ENCODE measurements at regions not wholly inside any gene's neighbourhood (a gene's known extent, or its start where the extent isn't known, plus 50 kb on each side); places are given as distances from the start of the nearest gene placed in this dataset.

GRCh38 chr6:110041830-110042229 lies 63.7 kb downstream of the GPR6 start:
- Mint-ChIP-seq H3K27me3 (ENCODE audit: low read depth) (peaks cover 9% of the 10 kb centered on the region), H3K27ac (ENCODE audit: unreplicated experiment) (no peak overlapping the region)
- TF ChIP-seq, protein P1, sequence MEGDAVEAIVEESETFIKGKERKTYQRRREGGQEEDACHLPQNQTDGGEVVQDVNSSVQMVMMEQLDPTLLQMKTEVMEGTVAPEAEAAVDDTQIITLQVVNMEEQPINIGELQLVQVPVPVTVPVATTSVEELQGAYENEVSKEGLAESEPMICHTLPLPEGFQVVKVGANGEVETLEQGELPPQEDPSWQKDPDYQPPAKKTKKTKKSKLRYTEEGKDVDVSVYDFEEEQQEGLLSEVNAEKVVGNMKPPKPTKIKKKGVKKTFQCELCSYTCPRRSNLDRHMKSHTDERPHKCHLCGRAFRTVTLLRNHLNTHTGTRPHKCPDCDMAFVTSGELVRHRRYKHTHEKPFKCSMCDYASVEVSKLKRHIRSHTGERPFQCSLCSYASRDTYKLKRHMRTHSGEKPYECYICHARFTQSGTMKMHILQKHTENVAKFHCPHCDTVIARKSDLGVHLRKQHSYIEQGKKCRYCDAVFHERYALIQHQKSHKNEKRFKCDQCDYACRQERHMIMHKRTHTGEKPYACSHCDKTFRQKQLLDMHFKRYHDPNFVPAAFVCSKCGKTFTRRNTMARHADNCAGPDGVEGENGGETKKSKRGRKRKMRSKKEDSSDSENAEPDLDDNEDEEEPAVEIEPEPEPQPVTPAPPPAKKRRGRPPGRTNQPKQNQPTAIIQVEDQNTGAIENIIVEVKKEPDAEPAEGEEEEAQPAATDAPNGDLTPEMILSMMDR (IDR thresholded peaks at IDR 0.05) = no peak

GRCh38 chr6:110042670-110043296 lies 64.7 kb downstream of the GPR6 start:
- H3K9me3 Mint-ChIP-seq (ENCODE audit: low read depth) = peaks cover 5% of the 10 kb centered on the region
- TF ChIP-seq, protein P1 (IDR thresholded peaks at IDR 0.05) = no peak
- H3K4me3 Mint-ChIP-seq (ENCODE audit: unreplicated experiment) = no peak overlapping the region
- H3K27me3 Mint-ChIP-seq (ENCODE audit: low read depth) = peaks cover 8% of the 10 kb centered on the region
- H3K27ac Mint-ChIP-seq (ENCODE audit: unreplicated experiment) = no peak overlapping the region
- no peak for DNase-seq (ENCODE audit: low spot score)
- H3K4me1 Mint-ChIP-seq (ENCODE audit: low read depth) = peaks cover 10% of the 10 kb centered on the region
- H3K36me3 Mint-ChIP-seq (ENCODE audit: low read depth) = no peaks in the 10 kb centered on the region

More at GRCh38 chr6:110041830-110042229, 63.7 kb downstream of the GPR6 start:
- no peak for DNase-seq (ENCODE audit: low spot score)
- Mint-ChIP-seq H3K9me3 (ENCODE audit: low read depth) (peaks cover 5% of the 10 kb centered on the region), H3K36me3 (ENCODE audit: low read depth) (no peaks in the 10 kb centered on the region), H3K4me1 (ENCODE audit: low read depth) (peaks cover 10% of the 10 kb centered on the region), H3K4me3 (ENCODE audit: unreplicated experiment) (no peak overlapping the region)

DNA sequence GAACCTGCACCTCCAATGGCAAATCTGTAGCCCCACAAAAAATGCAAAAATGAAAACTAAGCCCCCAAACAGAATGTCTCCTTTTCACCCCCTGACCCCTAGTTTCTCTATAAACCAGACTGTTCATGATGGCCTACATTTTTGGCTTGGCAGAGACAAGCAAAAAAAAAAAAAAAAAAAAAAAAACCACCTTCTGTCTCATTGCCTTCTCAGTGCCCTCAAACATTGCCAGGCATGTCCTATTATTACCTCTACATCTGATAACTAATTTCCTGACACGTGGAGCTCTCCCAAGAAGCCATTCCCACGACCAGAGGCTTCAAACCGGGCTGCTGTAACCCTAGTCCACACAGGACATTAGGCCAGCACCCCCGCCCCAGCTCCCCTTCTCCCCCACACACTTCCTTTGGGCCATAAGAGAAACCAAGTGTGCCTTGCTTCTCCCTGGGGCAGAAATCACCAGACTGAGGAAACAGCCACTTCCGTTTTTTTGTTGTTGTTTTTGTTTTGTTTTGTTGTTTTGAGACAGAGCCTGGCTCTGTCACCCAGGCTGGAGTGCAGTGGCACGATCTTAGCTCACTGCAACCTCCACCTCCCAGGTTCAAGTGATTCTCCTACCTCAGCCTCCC lies 65.4 kb downstream of the GPR6 start:
- TF ChIP-seq, protein P1 (IDR thresholded peaks at IDR 0.05) = no peak
- no peak for DNase-seq (ENCODE audit: low spot score)
- H3K9me3 Mint-ChIP-seq (ENCODE audit: low read depth) = peaks cover 5% of the 10 kb centered on the region
- peaks cover 8% of the 10 kb centered on the region for H3K27me3 Mint-ChIP-seq (ENCODE audit: low read depth)
- peaks cover 10% of the 10 kb centered on the region for H3K4me1 Mint-ChIP-seq (ENCODE audit: low read depth)
- H3K36me3 Mint-ChIP-seq (ENCODE audit: low read depth) = no peaks in the 10 kb centered on the region
- H3K27ac Mint-ChIP-seq (ENCODE audit: unreplicated experiment) = no peak overlapping the region
- no peak overlapping the region for H3K4me3 Mint-ChIP-seq (ENCODE audit: unreplicated experiment)

GRCh38 chr6:110044096-110044495 lies 66.0 kb downstream of the GPR6 start:
- no peak for DNase-seq (ENCODE audit: low spot score)
- Mint-ChIP-seq H3K36me3 (ENCODE audit: low read depth) (no peaks in the 10 kb centered on the region), H3K27ac (ENCODE audit: unreplicated experiment) (no peak overlapping the region), H3K4me3 (ENCODE audit: unreplicated experiment) (no peak overlapping the region), H3K27me3 (ENCODE audit: low read depth) (peaks cover 10% of the 10 kb centered on the region), H3K4me1 (ENCODE audit: low read depth) (peaks cover 10% of the 10 kb centered on the region), H3K9me3 (ENCODE audit: low read depth) (peaks cover 5% of the 10 kb centered on the region)
- TF ChIP-seq, protein P1 (IDR thresholded peaks at IDR 0.05) = no peak

DNA sequence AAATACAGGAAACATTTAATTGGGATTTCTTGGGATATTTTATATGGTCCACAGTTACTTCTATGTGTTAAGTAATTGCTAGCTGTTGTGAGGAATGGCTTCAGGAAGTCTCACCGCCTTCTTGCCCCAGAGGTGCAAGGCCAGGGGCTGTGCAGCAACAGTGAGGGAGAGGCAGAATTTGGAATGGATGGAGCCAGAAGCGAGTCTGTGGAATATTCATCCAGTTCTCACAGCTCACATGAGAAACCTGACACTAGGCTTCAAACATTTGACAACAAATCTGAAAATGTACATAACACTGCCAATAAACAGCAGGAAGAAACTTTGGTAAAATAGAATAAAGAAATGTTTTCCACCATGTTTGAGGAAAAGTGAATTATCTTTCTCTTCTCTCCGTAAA lies 66.5 kb downstream of the GPR6 start:
- TF ChIP-seq, protein P1 (IDR thresholded peaks at IDR 0.05) = no peak
- Mint-ChIP-seq H3K27ac (ENCODE audit: unreplicated experiment) (no peak overlapping the region), H3K4me3 (ENCODE audit: unreplicated experiment) (no peak overlapping the region), H3K27me3 (ENCODE audit: low read depth) (peaks cover 10% of the 10 kb centered on the region), H3K9me3 (ENCODE audit: low read depth) (peaks cover 5% of the 10 kb centered on the region), H3K4me1 (ENCODE audit: low read depth) (peaks cover 5% of the 10 kb centered on the region), H3K36me3 (ENCODE audit: low read depth) (no peaks in the 10 kb centered on the region)
- no peak for DNase-seq (ENCODE audit: low spot score)

All from chondrocyte (in vitro differentiated cells).